HEK293 (cell line): ENCODE measurements at regions not wholly inside any gene's neighbourhood (a gene's known extent, or its start where the extent isn't known, plus 50 kb on each side); places are given as distances from the start of the nearest gene placed in this dataset.

Experiments used
- CTCF ChIA-PET: fragments of 350-600 bp; formaldehyde crosslinking; extraction: SDS; loops from one replicate; lab custom pipeline; 2021; ENCODE audit warnings: antibody characterized with exemption; lab: Yijun Ruan, JAX
- POLR2A ChIA-PET: fragments of 300-600 bp; formaldehyde crosslinking; extraction: SDS; loops from one replicate; lab custom pipeline; 2020; ENCODE audit warnings: antibody characterized with exemption, inconsistent platforms; lab: Yijun Ruan, JAX
- H3K27ac ChIP-seq: fragments of 200-500 bp; sonication (Bioruptor generic); 2 replicates; pipeline ENCODE4 v1.5.1; 2014; ENCODE audit warnings: low read depth, low read length, control low read depth, inconsistent platforms; ENCODE audit errors: extremely low read depth
- H3K36me3 ChIP-seq, 2 experiments: fragments of 200-500 bp in 1 of 2; sonication (Bioruptor generic) in 1 of 2; 1 replicate in 1 of 2; 2 replicates in 1 of 2; pipeline ENCODE4 v1.5.1; 2014 to 2017; ENCODE audit warnings: inconsistent platforms in 2 of 2, low read length in 2 of 2; ENCODE audit not compliant: control insufficient read depth in 2 of 2, insufficient read depth in 1 of 2
- H3K4me1 ChIP-seq: fragments of 200-500 bp; sonication (Bioruptor generic); 2 replicates; pipeline ENCODE4 v1.5.1; 2014; ENCODE audit warnings: mild to moderate bottlenecking, low read length, inconsistent platforms; ENCODE audit not compliant: control insufficient read depth, insufficient read depth
- H3K4me3 ChIP-seq: 2 replicates; pipeline ENCODE4 v1.5.1; 2011; ENCODE audit warnings: low read depth, mild to moderate bottlenecking, control low read depth, low read length, moderate library complexity
- H3K9me3 ChIP-seq: fragments of 200-500 bp; sonication (Bioruptor generic); 2 replicates; pipeline ENCODE4 v1.5.1; 2014; ENCODE audit warnings: low read depth, low read length, inconsistent platforms; ENCODE audit not compliant: control insufficient read depth, insufficient read depth
- KLF9 ChIP-seq: fragments of 450-650 bp; formaldehyde crosslinking; IDR thresholded peaks from 2 replicates; pipeline ENCODE4 v1.5.1; 2016; ENCODE audit warnings: missing biosample characterization, missing genetic modification characterization, low read depth
- ZFHX2 ChIP-seq: fragments of 450-650 bp; formaldehyde crosslinking; conservative IDR thresholded peaks from 2 replicates; pipeline ENCODE4 v1.5.1; 2016; ENCODE audit warnings: missing biosample characterization, missing genetic modification characterization
- ZFP41 ChIP-seq: fragments of 450-650 bp; formaldehyde crosslinking; IDR thresholded peaks from 2 replicates; pipeline ENCODE4 v1.5.1; 2016; ENCODE audit warnings: missing biosample characterization, missing genetic modification characterization, borderline replicate concordance
- ZNF184 ChIP-seq: fragments of 450-650 bp; IDR thresholded peaks from 2 replicates; pipeline ENCODE4 v1.5.1; 2018; ENCODE audit warnings: missing biosample characterization, mild to moderate bottlenecking, missing genetic modification characterization
- ZNF223 ChIP-seq: fragments of 450-650 bp; formaldehyde crosslinking; IDR thresholded peaks from 2 replicates; pipeline ENCODE4 v1.5.1; 2016; ENCODE audit warnings: missing biosample characterization, missing genetic modification characterization
- ZNF354C ChIP-seq: fragments of 450-650 bp; formaldehyde crosslinking; IDR thresholded peaks from 2 replicates; pipeline ENCODE4 v1.5.1; 2016; ENCODE audit warnings: missing biosample characterization, missing genetic modification characterization, low read depth, borderline replicate concordance
- ZNF37A ChIP-seq: fragments of 450-650 bp; IDR thresholded peaks from 2 replicates; pipeline ENCODE4 v1.5.1; 2018; ENCODE audit warnings: missing biosample characterization, missing genetic modification characterization
- ZNF426 ChIP-seq: fragments of 450-650 bp; formaldehyde crosslinking; IDR thresholded peaks from 2 replicates; pipeline ENCODE4 v1.5.1; 2017; ENCODE audit warnings: missing biosample characterization, missing genetic modification characterization, mild to moderate bottlenecking, inconsistent platforms, moderate library complexity
- ZNF548 ChIP-seq: fragments of 450-650 bp; formaldehyde crosslinking; IDR thresholded peaks from 2 replicates; pipeline ENCODE4 v1.5.1; 2016; ENCODE audit warnings: missing biosample characterization, missing genetic modification characterization
- ZNF549 ChIP-seq: fragments of 450-650 bp; IDR thresholded peaks from 2 replicates; pipeline ENCODE4 v1.5.1; 2018; ENCODE audit warnings: missing biosample characterization, missing genetic modification characterization, mild to moderate bottlenecking, inconsistent platforms, moderate library complexity
- ZNF561 ChIP-seq: fragments of 450-650 bp; IDR thresholded peaks from 2 replicates; pipeline ENCODE4 v1.5.1; 2018; ENCODE audit warnings: missing biosample characterization, missing genetic modification characterization, borderline replicate concordance
- ZNF624 ChIP-seq: fragments of 450-650 bp; formaldehyde crosslinking; IDR thresholded peaks from 2 replicates; pipeline ENCODE4 v1.5.1; 2017; ENCODE audit warnings: missing biosample characterization, missing genetic modification characterization
- ZNF654 ChIP-seq: fragments of 450-650 bp; formaldehyde crosslinking; IDR thresholded peaks from 2 replicates; pipeline ENCODE4 v1.5.1; 2016; ENCODE audit warnings: low read depth, missing biosample characterization, missing genetic modification characterization
- ZNF701 ChIP-seq: fragments of 450-650 bp; formaldehyde crosslinking; IDR thresholded peaks from 2 replicates; pipeline ENCODE4 v1.5.1; 2016; ENCODE audit warnings: missing biosample characterization, missing genetic modification characterization
- ZNF707 ChIP-seq: fragments of 450-650 bp; formaldehyde crosslinking; IDR thresholded peaks from 2 replicates; pipeline ENCODE4 v1.5.1; 2016; ENCODE audit warnings: missing biosample characterization, missing genetic modification characterization
- ZNF785 ChIP-seq: fragments of 450-650 bp; formaldehyde crosslinking; IDR thresholded peaks from 2 replicates; pipeline ENCODE4 v1.5.1; 2016; ENCODE audit warnings: missing biosample characterization, missing genetic modification characterization
- ZNF792 ChIP-seq: fragments of 450-650 bp; formaldehyde crosslinking; IDR thresholded peaks from 2 replicates; pipeline ENCODE4 v1.5.1; 2016; ENCODE audit warnings: missing biosample characterization, missing genetic modification characterization
- TF ChIP-seq, protein P1 (sequence below): fragments of 450-650 bp; formaldehyde crosslinking; IDR thresholded peaks from 2 replicates; pipeline ENCODE4 v1.5.1; 2016; ENCODE audit warnings: missing biosample characterization, missing genetic modification characterization, low read depth
- TF ChIP-seq, protein P2 (sequence below): fragments of 450-650 bp; formaldehyde crosslinking; IDR thresholded peaks from 2 replicates; pipeline ENCODE4 v1.5.1; 2016; ENCODE audit warnings: missing biosample characterization, missing genetic modification characterization
- TF ChIP-seq, protein P3 (sequence below): fragments of 450-650 bp; formaldehyde crosslinking; IDR thresholded peaks from 2 replicates; pipeline ENCODE4 v1.5.1; 2016; ENCODE audit warnings: missing biosample characterization, missing genetic modification characterization
- TF ChIP-seq, protein P4 (sequence below): fragments of 450-650 bp; formaldehyde crosslinking; IDR thresholded peaks from 2 replicates; pipeline ENCODE4 v1.5.1; 2016; ENCODE audit warnings: missing biosample characterization, missing genetic modification characterization
- TF ChIP-seq, protein P5 (sequence below): fragments of 450-650 bp; formaldehyde crosslinking; IDR thresholded peaks from 2 replicates; pipeline ENCODE4 v1.5.1; 2016; ENCODE audit warnings: missing biosample characterization, missing genetic modification characterization

DNA sequence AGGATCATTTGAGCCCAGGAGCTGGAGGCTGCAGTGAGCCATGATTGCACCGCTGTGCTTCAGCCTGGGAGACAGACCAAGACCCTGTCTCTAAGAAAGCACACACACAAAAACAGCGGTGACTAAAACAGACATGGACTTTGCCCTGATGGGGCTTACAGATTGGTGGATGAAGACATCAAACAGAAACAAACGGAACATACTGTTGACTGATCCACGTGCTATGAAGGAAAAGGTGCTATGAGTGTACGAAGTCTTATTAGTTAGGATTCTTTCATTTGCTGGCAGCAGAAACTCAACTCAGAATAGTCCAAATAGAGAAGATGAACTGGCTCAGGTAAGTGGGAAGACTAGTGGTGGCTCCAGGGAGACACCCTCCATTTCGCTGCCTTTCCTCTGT lies 309.8 kb upstream of the N4BP1 start (continued):
- TF ChIP-seq, protein P1, sequence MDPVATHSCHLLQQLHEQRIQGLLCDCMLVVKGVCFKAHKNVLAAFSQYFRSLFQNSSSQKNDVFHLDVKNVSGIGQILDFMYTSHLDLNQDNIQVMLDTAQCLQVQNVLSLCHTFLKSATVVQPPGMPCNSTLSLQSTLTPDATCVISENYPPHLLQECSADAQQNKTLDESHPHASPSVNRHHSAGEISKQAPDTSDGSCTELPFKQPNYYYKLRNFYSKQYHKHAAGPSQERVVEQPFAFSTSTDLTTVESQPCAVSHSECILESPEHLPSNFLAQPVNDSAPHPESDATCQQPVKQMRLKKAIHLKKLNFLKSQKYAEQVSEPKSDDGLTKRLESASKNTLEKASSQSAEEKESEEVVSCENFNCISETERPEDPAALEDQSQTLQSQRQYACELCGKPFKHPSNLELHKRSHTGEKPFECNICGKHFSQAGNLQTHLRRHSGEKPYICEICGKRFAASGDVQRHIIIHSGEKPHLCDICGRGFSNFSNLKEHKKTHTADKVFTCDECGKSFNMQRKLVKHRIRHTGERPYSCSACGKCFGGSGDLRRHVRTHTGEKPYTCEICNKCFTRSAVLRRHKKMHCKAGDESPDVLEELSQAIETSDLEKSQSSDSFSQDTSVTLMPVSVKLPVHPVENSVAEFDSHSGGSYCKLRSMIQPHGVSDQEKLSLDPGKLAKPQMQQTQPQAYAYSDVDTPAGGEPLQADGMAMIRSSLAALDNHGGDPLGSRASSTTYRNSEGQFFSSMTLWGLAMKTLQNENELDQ (tag by site-specific recombination): no peak
- TF ChIP-seq ZNF624 (tag by site-specific recombination) (no peak), ZFHX2 (tag by site-specific recombination) (no peak), ZNF792 (tag by site-specific recombination) (no peak), ZNF37A (tag by site-specific recombination) (no peak)

DNA sequence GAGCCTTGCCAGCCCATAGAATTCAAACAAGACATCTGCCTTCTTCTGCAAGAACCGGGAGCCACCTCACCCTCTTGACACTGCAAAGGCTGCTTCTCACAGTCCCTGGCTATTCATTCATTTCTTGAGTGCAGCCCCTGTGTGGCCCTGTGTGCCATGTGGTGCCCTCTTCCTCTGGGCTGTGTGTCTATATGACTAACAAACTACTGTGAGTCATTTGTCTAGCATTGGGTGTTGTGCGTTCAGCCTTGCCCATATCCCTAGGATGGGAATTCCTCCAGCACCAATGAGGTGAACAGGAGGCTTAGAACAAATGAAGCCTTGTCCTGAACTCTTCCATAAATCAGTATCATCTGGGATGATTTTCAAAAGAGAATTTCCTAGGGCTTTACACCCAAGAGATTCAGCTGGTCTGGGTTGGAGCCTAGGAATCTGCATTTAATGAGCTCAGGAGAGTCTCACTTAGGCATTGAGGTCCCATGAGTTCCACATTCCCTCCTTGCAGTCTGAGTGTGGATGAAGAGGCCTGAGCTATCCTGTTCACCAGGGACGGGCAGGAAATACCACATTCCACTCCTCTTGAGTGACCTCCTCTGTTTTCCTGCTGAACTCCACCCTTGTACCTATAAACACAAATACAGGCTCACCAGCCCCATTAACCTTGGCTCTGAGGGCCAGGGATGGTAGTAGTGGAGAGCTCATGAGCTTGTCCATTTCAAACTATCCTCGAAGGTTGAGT lies 308.7 kb upstream of the N4BP1 start:
- H3K9me3 ChIP-seq: no peaks in the 10 kb centered on the region
- no peaks in the 10 kb centered on the region for H3K36me3 ChIP-seq
- H3K27ac ChIP-seq: no peak overlapping the region
- ChIA-PET POLR2A (no interaction called here), CTCF (no interaction called here)
- H3K4me3 ChIP-seq: no peak overlapping the region
- TF ChIP-seq ZNF561 (no peak), ZNF548 (no peak), ZNF624 (tag by site-specific recombination) (no peak), ZNF654 (tag by site-specific recombination) (no peak)
- TF ChIP-seq, protein P2, sequence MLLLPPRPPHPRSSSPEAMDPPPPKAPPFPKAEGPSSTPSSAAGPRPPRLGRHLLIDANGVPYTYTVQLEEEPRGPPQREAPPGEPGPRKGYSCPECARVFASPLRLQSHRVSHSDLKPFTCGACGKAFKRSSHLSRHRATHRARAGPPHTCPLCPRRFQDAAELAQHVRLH (tag by site-specific recombination): no peak
- TF ChIP-seq, protein P3, sequence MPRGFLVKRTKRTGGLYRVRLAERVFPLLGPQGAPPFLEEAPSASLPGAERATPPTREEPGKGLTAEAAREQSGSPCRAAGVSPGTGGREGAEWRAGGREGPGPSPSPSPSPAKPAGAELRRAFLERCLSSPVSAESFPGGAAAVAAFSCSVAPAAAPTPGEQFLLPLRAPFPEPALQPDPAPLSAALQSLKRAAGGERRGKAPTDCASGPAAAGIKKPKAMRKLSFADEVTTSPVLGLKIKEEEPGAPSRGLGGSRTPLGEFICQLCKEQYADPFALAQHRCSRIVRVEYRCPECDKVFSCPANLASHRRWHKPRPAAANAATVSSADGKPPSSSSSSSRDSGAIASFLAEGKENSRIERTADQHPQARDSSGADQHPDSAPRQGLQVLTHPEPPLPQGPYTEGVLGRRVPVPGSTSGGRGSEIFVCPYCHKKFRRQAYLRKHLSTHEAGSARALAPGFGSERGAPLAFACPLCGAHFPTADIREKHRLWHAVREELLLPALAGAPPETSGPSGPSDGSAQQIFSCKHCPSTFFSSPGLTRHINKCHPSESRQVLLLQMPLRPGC (tag by site-specific recombination): no peak
- H3K4me1 ChIP-seq: no peaks in the 10 kb centered on the region

DNA sequence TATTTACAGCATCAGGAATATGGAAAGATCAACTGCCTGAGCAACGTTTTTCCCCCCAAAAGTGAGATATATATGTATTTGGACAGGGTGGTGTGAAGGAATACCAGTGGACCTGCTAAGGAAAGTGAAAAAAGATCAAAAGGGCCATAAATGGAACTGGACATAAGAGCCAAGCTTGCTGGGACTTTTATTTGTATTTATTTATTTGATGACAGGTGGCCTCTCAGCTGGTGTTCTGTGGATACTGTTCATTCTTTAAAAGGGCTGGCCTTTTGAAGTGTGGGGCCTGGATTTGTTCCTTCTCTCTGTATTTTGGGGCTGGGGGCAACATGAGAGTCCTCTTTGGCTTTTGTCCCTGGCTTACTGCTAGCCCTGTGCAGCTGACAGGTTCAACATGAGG lies 306.6 kb upstream of the N4BP1 start:
- CTCF ChIA-PET: no interaction called here
- POLR2A ChIA-PET: no interaction called here
- TF ChIP-seq ZNF785 (no peak), ZNF184 (no peak), ZNF707 (tag by site-specific recombination) (no peak), KLF9 (tag by site-specific recombination) (no peak), ZFP41 (tag by site-specific recombination) (no peak), ZNF37A (tag by site-specific recombination) (no peak), ZNF654 (tag by site-specific recombination) (no peak), ZNF426 (tag by site-specific recombination) (no peak), ZNF549 (tag by site-specific recombination) (no peak), ZNF701 (tag by site-specific recombination) (no peak), ZNF223 (no peak), ZNF354C (tag by site-specific recombination) (no peak)
- TF ChIP-seq, protein P4, sequence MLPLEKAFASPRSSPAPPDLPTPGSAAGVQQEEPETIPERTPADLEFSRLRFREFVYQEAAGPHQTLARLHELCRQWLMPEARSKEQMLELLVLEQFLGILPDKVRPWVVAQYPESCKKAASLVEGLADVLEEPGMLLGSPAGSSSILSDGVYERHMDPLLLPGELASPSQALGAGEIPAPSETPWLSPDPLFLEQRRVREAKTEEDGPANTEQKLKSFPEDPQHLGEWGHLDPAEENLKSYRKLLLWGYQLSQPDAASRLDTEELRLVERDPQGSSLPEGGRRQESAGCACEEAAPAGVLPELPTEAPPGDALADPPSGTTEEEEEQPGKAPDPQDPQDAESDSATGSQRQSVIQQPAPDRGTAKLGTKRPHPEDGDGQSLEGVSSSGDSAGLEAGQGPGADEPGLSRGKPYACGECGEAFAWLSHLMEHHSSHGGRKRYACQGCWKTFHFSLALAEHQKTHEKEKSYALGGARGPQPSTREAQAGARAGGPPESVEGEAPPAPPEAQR (tag by site-specific recombination): no peak
- TF ChIP-seq, protein P5, sequence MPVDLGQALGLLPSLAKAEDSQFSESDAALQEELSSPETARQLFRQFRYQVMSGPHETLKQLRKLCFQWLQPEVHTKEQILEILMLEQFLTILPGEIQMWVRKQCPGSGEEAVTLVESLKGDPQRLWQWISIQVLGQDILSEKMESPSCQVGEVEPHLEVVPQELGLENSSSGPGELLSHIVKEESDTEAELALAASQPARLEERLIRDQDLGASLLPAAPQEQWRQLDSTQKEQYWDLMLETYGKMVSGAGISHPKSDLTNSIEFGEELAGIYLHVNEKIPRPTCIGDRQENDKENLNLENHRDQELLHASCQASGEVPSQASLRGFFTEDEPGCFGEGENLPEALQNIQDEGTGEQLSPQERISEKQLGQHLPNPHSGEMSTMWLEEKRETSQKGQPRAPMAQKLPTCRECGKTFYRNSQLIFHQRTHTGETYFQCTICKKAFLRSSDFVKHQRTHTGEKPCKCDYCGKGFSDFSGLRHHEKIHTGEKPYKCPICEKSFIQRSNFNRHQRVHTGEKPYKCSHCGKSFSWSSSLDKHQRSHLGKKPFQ (tag by site-specific recombination): no peak

More for the DNA sequence above, 306.6 kb upstream of the N4BP1 start:
- no peaks in the 10 kb centered on the region for H3K9me3 ChIP-seq
- no peaks in the 10 kb centered on the region for H3K4me1 ChIP-seq
- no peaks in the 10 kb centered on the region for H3K36me3 ChIP-seq
- no peak overlapping the region for H3K27ac ChIP-seq
- no peak overlapping the region for H3K4me3 ChIP-seq
